ENCODE measurements at regions not wholly inside any gene's neighbourhood (a gene's known extent, or its start where the extent isn't known, plus 50 kb on each side); places are given as distances from the start of the nearest gene placed in this dataset.

DNA sequence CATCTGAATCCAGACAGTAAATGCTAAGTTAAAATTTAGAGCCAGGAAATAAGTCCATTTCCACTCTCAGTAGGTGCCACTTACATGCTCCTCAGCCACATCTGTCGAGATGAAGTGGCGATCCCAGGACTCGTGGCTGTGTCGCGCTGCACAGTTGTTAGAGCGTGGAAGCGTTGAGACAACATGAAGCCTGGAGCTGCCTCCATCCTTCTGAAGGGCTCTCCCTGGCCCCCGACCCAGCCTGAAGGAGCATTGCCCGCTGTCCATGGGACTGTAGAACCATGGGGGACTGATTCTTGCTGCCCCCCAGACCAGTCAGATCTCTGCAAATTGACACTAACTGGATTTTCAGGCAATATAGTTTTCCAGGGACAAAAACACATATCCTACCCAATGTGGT lies 58.9 kb downstream of the IRX1 start:
- Mint-ChIP-seq H3K36me3 (no peaks in the 10 kb centered on the region), H3K4me1 (no peaks in the 10 kb centered on the region), H3K27ac (no peak overlapping the region), H3K4me3 (no peak overlapping the region), H3K27me3 (peaks cover 5% of the 10 kb centered on the region), H3K9me3 (no peaks in the 10 kb centered on the region)
- DNase-seq = no peak

DNA sequence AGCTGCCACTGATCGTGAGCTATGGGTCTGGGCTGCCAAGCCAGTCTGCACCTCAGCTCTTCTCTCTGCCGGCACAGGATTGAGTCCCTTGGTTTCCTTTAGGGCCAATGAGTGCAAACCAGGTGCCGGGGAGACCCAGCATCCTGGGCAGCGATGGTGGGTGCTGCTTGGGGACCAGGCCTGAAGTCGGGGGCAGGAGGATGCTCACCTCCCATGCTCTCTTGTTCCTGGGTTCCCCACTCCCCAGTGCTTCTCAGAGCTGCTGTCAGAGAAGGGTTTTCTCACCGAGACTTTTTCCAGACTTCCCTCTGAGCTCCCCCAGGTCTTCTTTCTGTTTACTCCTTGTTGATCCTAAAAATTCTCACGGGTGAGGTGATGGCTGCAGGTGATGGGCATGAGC lies 61.2 kb downstream of the IRX1 start:
- no peaks in the 10 kb centered on the region for H3K4me1 Mint-ChIP-seq
- no peaks in the 10 kb centered on the region for H3K36me3 Mint-ChIP-seq
- no peaks in the 10 kb centered on the region for H3K27me3 Mint-ChIP-seq
- H3K27ac Mint-ChIP-seq = no peak overlapping the region
- H3K9me3 Mint-ChIP-seq = no peaks in the 10 kb centered on the region
- DNase-seq = no peak
- no peak overlapping the region for H3K4me3 Mint-ChIP-seq

DNA sequence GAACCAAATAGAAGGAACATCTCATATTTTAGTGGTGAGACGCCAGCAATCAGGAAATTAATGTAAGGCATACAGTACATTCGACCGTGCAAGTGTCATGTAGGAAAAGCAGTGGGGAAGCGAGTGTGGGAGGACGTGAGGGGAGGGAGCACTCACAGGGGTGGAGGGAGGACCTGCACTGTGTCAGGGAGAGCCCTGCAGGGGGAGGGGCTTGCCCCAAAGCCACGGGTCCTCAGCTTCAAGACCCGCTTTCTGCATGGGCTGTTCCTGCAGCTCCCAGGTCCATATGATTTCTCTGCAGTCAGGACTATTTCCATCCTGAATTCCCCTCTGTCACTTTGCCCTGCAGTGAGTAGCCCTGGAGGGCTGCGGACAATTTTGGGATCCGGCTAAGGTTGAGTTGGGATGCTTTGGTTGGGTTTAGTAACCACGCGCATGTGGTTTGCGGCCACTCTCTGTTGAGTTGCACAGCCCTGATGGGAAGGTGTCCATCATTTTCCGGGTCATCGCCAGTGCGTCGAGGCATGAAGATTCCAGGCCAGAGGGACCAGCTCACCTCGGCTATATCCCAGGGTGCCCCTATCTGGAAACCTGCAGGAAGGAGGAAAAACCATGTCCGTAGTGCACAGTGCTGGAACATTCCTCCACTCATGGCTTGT lies 61.9 kb downstream of the IRX1 start:
- H3K9me3 Mint-ChIP-seq = no peaks in the 10 kb centered on the region
- no peak overlapping the region for H3K4me3 Mint-ChIP-seq
- H3K4me1 Mint-ChIP-seq = no peaks in the 10 kb centered on the region
- H3K27me3 Mint-ChIP-seq = no peaks in the 10 kb centered on the region
- H3K36me3 Mint-ChIP-seq = no peaks in the 10 kb centered on the region
- no peak for DNase-seq
- H3K27ac Mint-ChIP-seq = no peak overlapping the region

DNA sequence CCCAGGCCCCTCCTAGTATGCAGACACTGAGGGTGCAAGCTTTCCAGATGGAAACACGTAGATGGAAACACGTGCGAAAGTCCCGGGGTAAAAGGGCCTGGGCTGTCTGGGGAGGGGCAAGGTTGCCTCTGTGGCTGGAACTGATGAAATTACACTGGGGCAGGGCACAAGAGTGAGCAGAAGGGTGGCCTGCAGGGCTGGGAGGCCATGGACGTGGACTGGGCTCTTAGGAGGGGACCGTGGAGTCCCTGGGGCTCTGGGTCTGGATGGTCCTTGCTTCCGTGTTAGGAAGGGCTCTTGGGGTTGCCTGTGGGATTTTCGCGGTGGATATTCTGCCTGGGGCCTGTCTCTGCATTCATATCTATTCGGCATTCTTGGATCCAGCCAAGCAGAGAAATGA lies 63.3 kb downstream of the IRX1 start:
- Mint-ChIP-seq H3K27ac (no peak overlapping the region), H3K4me1 (no peaks in the 10 kb centered on the region), H3K9me3 (no peaks in the 10 kb centered on the region), H3K27me3 (no peaks in the 10 kb centered on the region), H3K4me3 (no peak overlapping the region), H3K36me3 (no peaks in the 10 kb centered on the region)
- no peak for DNase-seq

- Mint-ChIP-seq H3K4me1 (no peaks in the 10 kb centered on the region), H3K4me3 (no peak overlapping the region), H3K27me3 (no peaks in the 10 kb centered on the region), H3K27ac (no peak overlapping the region), H3K36me3 (no peaks in the 10 kb centered on the region), H3K9me3 (no peaks in the 10 kb centered on the region)
- DNase-seq = no peak
Observed at GRCh38 chr5:3659907-3660306, 64.3 kb downstream of the IRX1 start.

- no peaks in the 10 kb centered on the region for H3K4me1 Mint-ChIP-seq
- no peak overlapping the region for H3K4me3 Mint-ChIP-seq
- no peak for DNase-seq
- no peaks in the 10 kb centered on the region for H3K36me3 Mint-ChIP-seq
- no peak overlapping the region for H3K27ac Mint-ChIP-seq
- H3K27me3 Mint-ChIP-seq = no peaks in the 10 kb centered on the region
- H3K9me3 Mint-ChIP-seq = no peaks in the 10 kb centered on the region
Observed at GRCh38 chr5:3660630-3661029, 65.0 kb downstream of the IRX1 start.

- no peak for DNase-seq
- Mint-ChIP-seq H3K9me3 (no peaks in the 10 kb centered on the region), H3K4me3 (no peak overlapping the region), H3K36me3 (no peaks in the 10 kb centered on the region), H3K4me1 (no peaks in the 10 kb centered on the region), H3K27me3 (no peaks in the 10 kb centered on the region), H3K27ac (no peak overlapping the region)
Observed at GRCh38 chr5:3661755-3662296, 66.2 kb downstream of the IRX1 start.

- Mint-ChIP-seq H3K36me3 (no peaks in the 10 kb centered on the region), H3K4me1 (no peaks in the 10 kb centered on the region), H3K9me3 (no peaks in the 10 kb centered on the region), H3K27me3 (no peaks in the 10 kb centered on the region), H3K27ac (no peak overlapping the region), H3K4me3 (no peak overlapping the region)
- DNase-seq = no peak
Observed at GRCh38 chr5:3662344-3662743, 66.7 kb downstream of the IRX1 start.

GRCh38 chr5:3671337-3671736 lies 75.7 kb downstream of the IRX1 start:
- Mint-ChIP-seq H3K27me3 (peaks cover 4% of the 10 kb centered on the region), H3K36me3 (no peaks in the 10 kb centered on the region), H3K27ac (no peak overlapping the region), H3K4me3 (no peak overlapping the region), H3K4me1 (no peaks in the 10 kb centered on the region), H3K9me3 (no peaks in the 10 kb centered on the region)
- no peak for DNase-seq

- H3K27me3 Mint-ChIP-seq = no peaks in the 10 kb centered on the region
- no peak for DNase-seq
- no peaks in the 10 kb centered on the region for H3K9me3 Mint-ChIP-seq
- H3K36me3 Mint-ChIP-seq = no peaks in the 10 kb centered on the region
- no peak overlapping the region for H3K27ac Mint-ChIP-seq
- H3K4me1 Mint-ChIP-seq = no peaks in the 10 kb centered on the region
- H3K4me3 Mint-ChIP-seq = no peak overlapping the region
Observed at GRCh38 chr5:3678801-3679200, 83.2 kb downstream of the IRX1 start.

DNA sequence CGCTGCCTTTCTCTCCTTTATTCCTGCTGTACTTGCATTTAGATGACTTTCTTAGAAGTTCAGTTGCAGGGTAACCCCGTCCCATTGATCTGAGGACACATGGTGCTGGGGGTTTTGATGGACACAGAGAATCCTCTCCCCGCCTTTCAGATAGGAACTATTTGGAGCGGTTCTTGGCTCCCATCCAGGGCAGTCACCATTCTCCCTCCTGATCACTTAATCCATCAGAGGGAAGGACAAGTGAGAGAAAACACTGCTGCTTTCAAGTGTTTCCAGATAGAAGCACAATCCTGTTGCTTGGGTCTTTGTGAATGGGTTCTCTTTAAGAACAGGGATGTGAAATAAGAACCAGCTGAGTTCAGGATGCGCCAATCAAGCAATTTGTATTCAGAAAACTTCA lies 85.2 kb downstream of the IRX1 start:
- no peak for DNase-seq
- Mint-ChIP-seq H3K9me3 (no peaks in the 10 kb centered on the region), H3K4me3 (no peak overlapping the region), H3K4me1 (no peaks in the 10 kb centered on the region), H3K36me3 (no peaks in the 10 kb centered on the region), H3K27me3 (no peaks in the 10 kb centered on the region), H3K27ac (no peak overlapping the region)

DNA sequence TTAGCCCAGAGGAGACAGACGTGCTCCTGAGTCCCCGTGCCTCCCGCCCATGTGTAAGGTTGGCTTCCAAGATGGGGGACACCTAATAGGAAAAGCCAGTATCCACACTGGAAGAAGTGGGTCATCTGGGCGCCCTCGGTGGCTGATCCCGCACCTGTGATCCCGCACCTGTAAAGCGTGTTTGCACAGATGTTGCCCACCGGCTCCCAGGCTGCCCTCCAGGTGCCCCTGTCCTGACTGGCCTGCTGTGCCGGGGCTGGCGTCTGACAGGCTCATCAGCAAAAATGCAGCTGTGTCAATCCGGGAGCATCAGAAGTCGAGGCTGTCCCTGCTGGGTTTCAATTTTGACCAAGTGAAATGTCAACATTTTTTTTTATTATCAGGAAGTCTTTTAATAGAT lies 88.5 kb downstream of the IRX1 start:
- no peak overlapping the region for H3K4me3 Mint-ChIP-seq

GRCh38 chr5:3684771-3685354 lies 89.2 kb downstream of the IRX1 start:
- H3K4me1 Mint-ChIP-seq = no peaks in the 10 kb centered on the region
- H3K27ac Mint-ChIP-seq = no peak overlapping the region
- H3K27me3 Mint-ChIP-seq = no peaks in the 10 kb centered on the region
- no peaks in the 10 kb centered on the region for H3K36me3 Mint-ChIP-seq
- no peak overlapping the region for H3K4me3 Mint-ChIP-seq
- no peaks in the 10 kb centered on the region for H3K9me3 Mint-ChIP-seq
- no peak for DNase-seq

More for the DNA sequence above, 88.5 kb downstream of the IRX1 start:
- Mint-ChIP-seq H3K27ac (no peak overlapping the region), H3K27me3 (no peaks in the 10 kb centered on the region), H3K36me3 (no peaks in the 10 kb centered on the region), H3K9me3 (no peaks in the 10 kb centered on the region), H3K4me1 (no peaks in the 10 kb centered on the region)
- DNase-seq = no peak

DNA sequence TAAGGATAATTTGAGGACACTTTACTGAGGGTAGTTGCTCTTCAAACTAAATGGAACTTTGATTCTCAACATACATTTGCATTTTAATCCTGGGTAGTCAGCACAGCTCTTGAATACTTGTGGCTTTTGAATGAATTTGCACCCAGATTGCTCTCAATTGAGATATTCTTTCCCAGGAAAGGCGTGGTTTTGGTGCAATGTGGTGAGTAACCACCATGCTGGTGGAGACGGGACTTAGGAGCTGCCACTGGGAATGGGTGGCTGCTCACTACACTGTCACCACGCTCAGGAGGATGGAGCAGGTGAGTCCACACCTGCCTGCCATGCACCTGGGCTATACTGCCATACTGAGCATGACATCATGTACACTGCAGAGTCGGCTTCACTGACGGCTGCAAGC lies 99.2 kb downstream of the IRX1 start:
- H3K27me3 Mint-ChIP-seq = no peaks in the 10 kb centered on the region
- H3K4me1 Mint-ChIP-seq = no peaks in the 10 kb centered on the region
- H3K4me3 Mint-ChIP-seq = no peak overlapping the region
- H3K27ac Mint-ChIP-seq = no peak overlapping the region
- DNase-seq = no peak
- no peaks in the 10 kb centered on the region for H3K9me3 Mint-ChIP-seq
- no peaks in the 10 kb centered on the region for H3K36me3 Mint-ChIP-seq

GRCh38 chr5:3695818-3696217 lies 100.2 kb downstream of the IRX1 start:
- DNase-seq = no peak
- Mint-ChIP-seq H3K4me3 (no peak overlapping the region), H3K4me1 (no peaks in the 10 kb centered on the region), H3K27ac (no peak overlapping the region), H3K36me3 (no peaks in the 10 kb centered on the region), H3K9me3 (no peaks in the 10 kb centered on the region), H3K27me3 (no peaks in the 10 kb centered on the region)

DNA sequence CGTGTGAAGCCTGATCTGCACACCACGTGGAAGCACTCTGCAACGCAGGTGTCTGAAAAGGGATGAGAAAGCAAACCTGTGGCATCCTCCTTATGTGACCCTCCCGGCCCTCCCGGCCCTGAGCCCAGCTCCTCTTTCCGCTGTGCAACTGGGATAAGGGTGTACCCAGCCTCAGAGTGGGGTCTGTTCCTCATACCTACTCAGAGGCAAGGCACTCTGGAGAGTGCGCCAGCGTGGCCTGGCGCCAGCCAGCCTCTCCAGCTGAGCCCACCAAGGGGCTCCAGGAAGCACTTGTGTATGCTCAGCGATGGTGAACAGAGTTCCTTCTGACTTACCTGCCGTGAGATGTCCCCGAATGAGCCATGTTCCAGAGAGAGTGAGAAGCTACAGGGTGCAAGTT lies 102.8 kb downstream of the IRX1 start:
- H3K36me3 Mint-ChIP-seq = no peaks in the 10 kb centered on the region
- DNase-seq = no peak
- H3K27ac Mint-ChIP-seq = no peak overlapping the region
- peaks cover 5% of the 10 kb centered on the region for H3K27me3 Mint-ChIP-seq
- no peaks in the 10 kb centered on the region for H3K9me3 Mint-ChIP-seq
- H3K4me1 Mint-ChIP-seq = no peaks in the 10 kb centered on the region
- H3K4me3 Mint-ChIP-seq = no peak overlapping the region
